SK-N-MC (cell line): ENCODE measurements at regions not wholly inside any gene's neighbourhood (a gene's known extent, or its start where the extent isn't known, plus 50 kb on each side); places are given as distances from the start of the nearest gene placed in this dataset.

ENCODE experiments used
- DNase-seq: peaks from one replicate; pipeline ENCODE4 v3.0.0-alpha.2; 2011; ENCODE audit warnings: low read depth, low spot score
- H3K27ac ChIP-seq: fragments of 200-600 bp; sonication (generic); 2 replicates; pipeline ENCODE4 v1.5.1; 2016; ENCODE audit warnings: mixed run types
- H3K36me3 ChIP-seq: fragments of 200-600 bp; sonication (generic); 2 replicates; pipeline ENCODE4 v1.6.1; 2017; ENCODE audit warnings: antibody characterized with exemption, low read length, mixed read lengths; ENCODE audit not compliant: insufficient read depth
- H3K4me3 ChIP-seq: fragments of 200-600 bp; sonication (generic); 2 replicates; pipeline ENCODE4 v1.5.1; 2016
- H3K9ac ChIP-seq: fragments of 200-600 bp; sonication (generic); 2 replicates; pipeline ENCODE4 v1.8.0; 2017; ENCODE audit warnings: mixed run types, mixed read lengths; ENCODE audit not compliant: insufficient read length
- H3K9me3 ChIP-seq: fragments of 200-600 bp; sonication (generic); 2 replicates; pipeline ENCODE4 v1.6.1; 2017; ENCODE audit warnings: low read depth, mild to moderate bottlenecking, antibody characterized with exemption, low read length, moderate library complexity, mixed read lengths
- EZH2 ChIP-seq: fragments of 200-600 bp; sonication (generic); IDR thresholded peaks from one replicate; pipeline ENCODE4 v1.6.1; 2017; ENCODE audit warnings: antibody characterized with exemption
- FOXP2 ChIP-seq: optimal IDR thresholded peaks from 2 replicates; pipeline ENCODE3; 2011; ENCODE audit warnings: mild to moderate bottlenecking, moderate library complexity; ENCODE audit not compliant: insufficient read depth; ENCODE audit errors: extremely low read length, control extremely low read depth
- POLR2AphosphoS5 ChIP-seq: IDR thresholded peaks from 2 replicates; pipeline ENCODE4 v1.6.1; 2012; ENCODE audit warnings: mild to moderate bottlenecking, low read depth, low read length, borderline replicate concordance

DNA sequence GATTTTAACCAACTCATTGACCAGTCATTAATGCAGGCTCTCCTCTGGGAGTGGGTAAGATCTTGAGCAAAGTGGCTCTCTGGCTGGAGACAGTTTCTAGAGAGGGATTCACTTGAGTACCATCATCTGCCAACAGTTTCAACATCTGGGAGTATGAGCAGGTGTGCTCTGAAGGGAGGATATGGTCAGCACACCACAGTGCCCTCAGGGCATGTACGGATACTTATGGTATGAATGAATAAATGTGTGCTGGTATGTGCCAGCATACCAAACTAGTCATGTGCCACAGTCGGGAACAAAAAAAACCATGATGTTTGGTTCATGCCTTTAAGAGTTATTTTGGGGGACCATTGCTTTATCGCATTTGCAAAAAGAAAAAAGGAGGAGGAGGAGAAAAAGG, 1197.5 kb upstream of the TENM4 start:
- no peaks in the 10 kb centered on the region for H3K9me3 ChIP-seq
- no peak overlapping the region for H3K9ac ChIP-seq
- H3K36me3 ChIP-seq, result no peaks in the 10 kb centered on the region
- H3K4me3 ChIP-seq, result no peak overlapping the region
- no peak for DNase-seq
- TF ChIP-seq EZH2, result no peak
- no peak for TF ChIP-seq POLR2AphosphoS5
- no peak for TF ChIP-seq FOXP2
- no peak overlapping the region for H3K27ac ChIP-seq

DNA sequence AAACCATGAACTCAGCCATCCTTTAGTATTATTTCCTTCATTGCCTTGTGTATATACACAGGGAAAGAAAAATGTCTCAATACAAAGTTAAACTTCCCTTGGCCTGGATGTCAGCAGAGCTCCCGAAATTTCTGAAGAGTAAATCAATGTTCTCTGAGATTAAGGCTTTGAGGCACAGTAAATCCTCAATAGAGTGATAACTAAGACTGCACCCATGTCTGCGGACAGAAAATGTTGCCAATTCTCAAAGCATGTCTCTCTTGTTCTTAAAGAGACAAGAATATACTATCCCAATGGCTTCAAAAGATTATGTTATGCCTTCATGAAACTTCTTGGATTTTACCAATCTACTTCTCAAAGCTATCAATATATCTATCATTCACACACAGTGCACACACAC, 1196.7 kb upstream of the TENM4 start:
- no peak for TF ChIP-seq EZH2
- TF ChIP-seq FOXP2, result no peak
- no peak for TF ChIP-seq POLR2AphosphoS5
- Histone ChIP-seq H3K9ac (no peak overlapping the region), H3K4me3 (no peak overlapping the region), H3K27ac (no peak overlapping the region), H3K9me3 (no peaks in the 10 kb centered on the region), H3K36me3 (no peaks in the 10 kb centered on the region)
- no peak for DNase-seq

DNA sequence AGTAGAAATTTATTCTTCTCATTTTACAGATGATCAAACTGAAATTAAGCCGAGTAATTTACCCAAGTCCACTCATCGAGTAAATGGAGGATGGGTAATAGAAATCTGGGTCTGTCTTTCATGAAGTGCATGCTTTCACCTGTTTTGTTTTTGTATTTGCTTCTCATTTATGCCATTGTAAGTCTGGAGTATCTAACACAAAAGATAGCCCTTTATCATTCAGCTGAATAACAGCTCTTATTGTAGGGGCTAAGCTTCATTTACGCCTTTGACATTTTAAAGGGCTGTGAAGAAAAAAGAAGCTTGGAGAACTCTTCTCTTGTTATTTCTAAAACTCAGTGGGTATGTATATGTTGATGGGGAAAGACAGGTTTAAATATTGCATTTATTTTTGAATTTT, 1196.2 kb upstream of the TENM4 start:
- TF ChIP-seq FOXP2, result no peak
- TF ChIP-seq POLR2AphosphoS5, result no peak
- no peak for TF ChIP-seq EZH2
- no peak overlapping the region for H3K9ac ChIP-seq
- no peak overlapping the region for H3K4me3 ChIP-seq
- no peak for DNase-seq
- H3K36me3 ChIP-seq, result no peaks in the 10 kb centered on the region
- H3K27ac ChIP-seq, result no peak overlapping the region
- H3K9me3 ChIP-seq, result no peaks in the 10 kb centered on the region

GRCh38 chr11:80635178-80635577, 1194.3 kb upstream of the TENM4 start:
- Histone ChIP-seq H3K9me3 (no peaks in the 10 kb centered on the region), H3K9ac (no peak overlapping the region), H3K36me3 (no peaks in the 10 kb centered on the region), H3K27ac (no peak overlapping the region), H3K4me3 (no peak overlapping the region)
- no peak for DNase-seq
- TF ChIP-seq FOXP2 (no peak), POLR2AphosphoS5 (no peak), EZH2 (no peak)

GRCh38 chr11:80632691-80633090, 1191.9 kb upstream of the TENM4 start:
- TF ChIP-seq POLR2AphosphoS5 (no peak), FOXP2 (no peak), EZH2 (no peak)

DNA sequence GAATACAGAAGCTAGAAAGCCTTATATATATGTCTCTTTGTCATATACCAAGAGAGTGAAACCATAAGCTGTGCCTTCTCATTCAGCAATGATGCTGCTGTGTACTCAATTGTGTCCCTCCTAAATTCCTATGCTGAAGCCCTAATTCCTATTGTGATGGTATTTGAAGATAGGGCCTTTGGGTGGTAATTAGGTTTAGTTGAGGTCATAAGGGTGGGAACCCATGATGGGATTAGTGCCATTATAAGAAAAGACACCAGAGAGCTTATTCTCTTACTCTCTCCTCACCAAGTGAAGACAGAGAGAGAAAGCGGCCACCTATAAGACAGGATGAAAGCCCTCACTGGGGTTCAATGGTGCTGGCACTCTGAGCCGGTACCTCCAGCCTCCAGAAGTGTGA, 1191.3 kb upstream of the TENM4 start:
- no peak for DNase-seq
- H3K27ac ChIP-seq, result no peak overlapping the region
- no peak overlapping the region for H3K4me3 ChIP-seq
- H3K36me3 ChIP-seq, result no peaks in the 10 kb centered on the region
- no peak overlapping the region for H3K9ac ChIP-seq
- TF ChIP-seq POLR2AphosphoS5, result no peak
- TF ChIP-seq FOXP2, result no peak
- TF ChIP-seq EZH2, result no peak
- H3K9me3 ChIP-seq, result no peaks in the 10 kb centered on the region

More at GRCh38 chr11:80632691-80633090, 1191.9 kb upstream of the TENM4 start:
- no peak overlapping the region for H3K27ac ChIP-seq
- H3K4me3 ChIP-seq, result no peak overlapping the region
- no peak overlapping the region for H3K9ac ChIP-seq
- H3K36me3 ChIP-seq, result no peaks in the 10 kb centered on the region
- DNase-seq, result no peak
- no peaks in the 10 kb centered on the region for H3K9me3 ChIP-seq

DNA sequence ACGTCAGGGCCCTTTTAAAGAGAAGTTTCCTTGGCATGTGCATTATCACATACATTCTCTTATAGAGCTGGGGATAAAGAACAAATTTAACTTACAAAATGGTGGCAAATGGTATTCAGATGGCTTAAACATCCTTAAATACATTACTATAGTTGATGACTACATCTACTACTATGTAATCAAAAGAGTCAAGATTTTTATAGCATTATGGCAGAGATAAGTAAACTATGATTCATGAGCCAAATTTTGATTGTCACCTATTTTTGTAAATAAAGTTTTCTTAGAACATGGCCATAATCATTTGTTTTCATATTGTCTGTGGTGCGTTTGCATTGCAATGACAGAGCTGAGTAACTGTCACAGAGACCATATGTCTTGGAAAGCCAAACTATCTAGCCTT, 1188.6 kb upstream of the TENM4 start:
- no peak overlapping the region for H3K9ac ChIP-seq
- H3K9me3 ChIP-seq, result no peaks in the 10 kb centered on the region
- no peak for DNase-seq
- H3K27ac ChIP-seq, result no peak overlapping the region
- no peaks in the 10 kb centered on the region for H3K36me3 ChIP-seq
- no peak overlapping the region for H3K4me3 ChIP-seq
- TF ChIP-seq FOXP2, result no peak
- TF ChIP-seq POLR2AphosphoS5, result no peak
- no peak for TF ChIP-seq EZH2

- Histone ChIP-seq H3K9ac (no peak overlapping the region), H3K4me3 (no peak overlapping the region), H3K27ac (no peak overlapping the region), H3K36me3 (no peaks in the 10 kb centered on the region), H3K9me3 (no peaks in the 10 kb centered on the region)
- no peak for DNase-seq
- TF ChIP-seq POLR2AphosphoS5, result no peak
- no peak for TF ChIP-seq FOXP2
- no peak for TF ChIP-seq EZH2
Observed at GRCh38 chr11:80627364-80627763, 1186.5 kb upstream of the TENM4 start.

DNA sequence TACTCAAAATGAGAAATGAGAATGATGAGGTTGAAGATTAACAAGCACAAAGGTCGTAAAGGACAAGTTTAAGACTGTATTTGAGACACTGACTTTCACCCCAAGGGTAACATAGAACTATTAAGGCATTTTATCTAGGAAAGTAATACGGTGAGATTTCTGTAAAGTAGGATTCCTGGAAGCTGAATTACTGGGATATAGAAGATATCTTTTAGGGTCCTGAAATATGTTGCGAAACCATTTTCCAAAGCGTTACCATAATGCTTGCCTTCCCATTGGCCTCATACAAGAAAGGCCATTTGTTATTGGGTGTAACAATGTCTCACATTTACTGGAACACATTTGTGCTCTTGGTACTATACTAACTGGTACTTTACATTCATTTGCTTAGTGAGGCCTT, 1185.9 kb upstream of the TENM4 start:
- Histone ChIP-seq H3K36me3 (no peaks in the 10 kb centered on the region), H3K27ac (no peak overlapping the region), H3K9ac (no peak overlapping the region), H3K4me3 (no peak overlapping the region), H3K9me3 (no peaks in the 10 kb centered on the region)
- DNase-seq, result no peak
- no peak for TF ChIP-seq FOXP2
- TF ChIP-seq POLR2AphosphoS5, result no peak
- no peak for TF ChIP-seq EZH2

DNA sequence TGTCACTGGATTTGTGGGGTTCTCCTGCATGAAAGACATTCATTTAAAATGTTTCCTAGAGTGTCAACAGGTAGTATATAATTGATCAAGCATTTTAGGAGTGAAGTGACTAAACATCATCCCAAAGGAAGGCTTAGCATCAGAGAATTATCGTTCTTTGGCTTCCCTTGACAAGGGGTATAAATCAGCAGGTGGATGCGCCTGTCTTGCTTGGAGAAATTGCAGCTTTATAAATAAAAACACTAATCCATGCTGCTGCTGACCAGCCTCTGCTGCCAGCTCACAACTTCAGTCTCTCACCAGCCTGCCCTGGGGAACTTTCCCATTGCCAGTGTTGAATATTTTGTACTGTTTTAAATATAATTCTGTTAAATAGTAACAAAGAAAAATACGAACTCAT, 1184.7 kb upstream of the TENM4 start:
- Histone ChIP-seq H3K27ac (no peak overlapping the region), H3K9me3 (no peaks in the 10 kb centered on the region), H3K4me3 (no peak overlapping the region), H3K36me3 (no peaks in the 10 kb centered on the region), H3K9ac (no peak overlapping the region)
- no peak for DNase-seq
- TF ChIP-seq FOXP2 (no peak), POLR2AphosphoS5 (no peak), EZH2 (no peak)
